ENCODE measurements at regions not wholly inside any gene's neighbourhood (a gene's known extent, or its start where the extent isn't known, plus 50 kb on each side); places are given as distances from the start of the nearest gene placed in this dataset.

DNA sequence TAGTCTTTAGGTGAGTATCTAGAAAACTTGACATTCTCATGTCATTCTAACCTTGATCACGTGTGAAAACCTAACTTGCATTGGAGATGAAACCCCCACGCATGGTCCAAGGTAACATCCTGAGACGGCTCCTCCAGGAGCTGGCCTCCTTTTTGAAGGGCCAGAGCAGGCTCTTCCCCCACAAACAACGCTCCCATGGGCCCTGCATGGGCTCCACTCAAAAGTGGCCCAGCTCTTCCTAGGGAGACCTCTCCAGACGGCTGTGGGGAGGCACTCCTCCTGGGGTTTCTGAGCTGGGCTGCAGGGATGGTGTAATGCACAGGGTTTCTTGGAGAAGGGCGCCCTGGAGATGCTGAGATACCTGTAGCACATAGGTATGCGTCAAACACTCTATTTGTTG is 296.2 kb upstream of the IRX1 start:
- DNase-seq: no peak
- intact Hi-C loops (cut with DNase I): no loop called here
- Histone ChIP-seq H3K4me3 (no peak overlapping the region), H3K36me3 (ENCODE audit: insufficient read depth in 1 of 2, low read depth in 1 of 2) (no peaks in the 10 kb centered on the region), H3K4me1 (no peaks in the 10 kb centered on the region), H3K27ac (no peak overlapping the region), H3K9me3 (no peaks in the 10 kb centered on the region), H3K27me3 (ENCODE audit: insufficient read depth in 3 of 3, low read length in 2 of 3) (peaks cover 0 to 3% (median 0%) of the 10 kb centered on the region in 3 donors)
- WGBS, 3 donors: 80 to 88% (median 82%) methylated on average over 7 of the region's 7 CpGs
- ATAC-seq: no peak
- TF ChIP-seq, protein P1, sequence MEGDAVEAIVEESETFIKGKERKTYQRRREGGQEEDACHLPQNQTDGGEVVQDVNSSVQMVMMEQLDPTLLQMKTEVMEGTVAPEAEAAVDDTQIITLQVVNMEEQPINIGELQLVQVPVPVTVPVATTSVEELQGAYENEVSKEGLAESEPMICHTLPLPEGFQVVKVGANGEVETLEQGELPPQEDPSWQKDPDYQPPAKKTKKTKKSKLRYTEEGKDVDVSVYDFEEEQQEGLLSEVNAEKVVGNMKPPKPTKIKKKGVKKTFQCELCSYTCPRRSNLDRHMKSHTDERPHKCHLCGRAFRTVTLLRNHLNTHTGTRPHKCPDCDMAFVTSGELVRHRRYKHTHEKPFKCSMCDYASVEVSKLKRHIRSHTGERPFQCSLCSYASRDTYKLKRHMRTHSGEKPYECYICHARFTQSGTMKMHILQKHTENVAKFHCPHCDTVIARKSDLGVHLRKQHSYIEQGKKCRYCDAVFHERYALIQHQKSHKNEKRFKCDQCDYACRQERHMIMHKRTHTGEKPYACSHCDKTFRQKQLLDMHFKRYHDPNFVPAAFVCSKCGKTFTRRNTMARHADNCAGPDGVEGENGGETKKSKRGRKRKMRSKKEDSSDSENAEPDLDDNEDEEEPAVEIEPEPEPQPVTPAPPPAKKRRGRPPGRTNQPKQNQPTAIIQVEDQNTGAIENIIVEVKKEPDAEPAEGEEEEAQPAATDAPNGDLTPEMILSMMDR (IDR thresholded peaks at IDR 0.05): no peak

DNA sequence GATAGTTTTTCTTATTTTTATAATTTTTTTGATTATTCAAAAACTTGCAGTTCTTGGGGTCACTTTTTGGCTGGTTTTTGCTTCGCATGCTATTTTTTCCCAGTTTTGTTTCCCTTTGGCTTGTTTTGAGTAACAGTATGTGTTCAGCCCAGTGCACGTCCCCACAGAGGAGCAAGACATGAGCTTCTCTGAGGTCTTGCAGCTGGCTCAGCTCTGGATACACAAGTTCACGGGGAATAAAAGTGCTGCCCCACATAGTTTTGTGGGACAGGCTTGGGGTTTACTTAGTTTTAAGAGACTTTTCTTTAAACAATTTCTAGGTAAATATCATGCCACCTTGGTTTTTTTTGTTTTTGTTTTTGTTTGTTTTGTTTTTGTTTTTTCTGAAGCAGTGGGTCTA is 297.8 kb upstream of the IRX1 start:
- ATAC-seq (no peak), DNase-seq (no peak)
- intact Hi-C loops (cut with DNase I): no loop called here
- 51 to 64% (median 56%) methylated on average over 3 of the region's 3 CpGs for WGBS, 3 donors
- H3K27me3 ChIP-seq (ENCODE audit: insufficient read depth in 3 of 3, low read length in 2 of 3): peaks cover 0 to 3% (median 0%) of the 10 kb centered on the region in 3 donors
- no peaks in the 10 kb centered on the region for H3K9me3 ChIP-seq
- no peak overlapping the region for H3K27ac ChIP-seq
- TF ChIP-seq, protein P1 (IDR thresholded peaks at IDR 0.05): no peak
- no peaks in the 10 kb centered on the region for H3K36me3 ChIP-seq (ENCODE audit: insufficient read depth in 1 of 2, low read depth in 1 of 2)
- H3K4me3 ChIP-seq: no peak overlapping the region
- no peaks in the 10 kb centered on the region for H3K4me1 ChIP-seq

DNA sequence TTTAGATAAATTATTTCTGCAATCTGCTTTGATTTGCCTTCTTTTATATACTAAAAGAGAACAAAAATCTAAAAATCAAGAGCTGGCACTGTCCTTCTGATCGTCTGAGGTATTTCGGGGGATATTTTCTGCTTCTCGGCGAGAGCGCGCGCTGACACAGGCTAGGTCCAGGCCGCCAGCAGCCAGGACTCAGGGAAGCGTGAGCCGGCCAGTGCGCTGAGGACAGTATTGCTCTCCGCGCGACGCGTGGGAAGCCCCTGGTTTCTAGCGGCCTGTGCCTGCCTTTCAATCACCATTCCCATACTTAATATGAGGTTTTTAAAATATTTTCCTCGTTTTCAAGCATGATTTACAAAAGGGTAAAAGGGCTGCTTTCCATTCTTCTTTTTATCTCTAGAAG is 307.3 kb upstream of the IRX1 start:
- intact Hi-C loops (cut with DNase I): no loop called here

DNA sequence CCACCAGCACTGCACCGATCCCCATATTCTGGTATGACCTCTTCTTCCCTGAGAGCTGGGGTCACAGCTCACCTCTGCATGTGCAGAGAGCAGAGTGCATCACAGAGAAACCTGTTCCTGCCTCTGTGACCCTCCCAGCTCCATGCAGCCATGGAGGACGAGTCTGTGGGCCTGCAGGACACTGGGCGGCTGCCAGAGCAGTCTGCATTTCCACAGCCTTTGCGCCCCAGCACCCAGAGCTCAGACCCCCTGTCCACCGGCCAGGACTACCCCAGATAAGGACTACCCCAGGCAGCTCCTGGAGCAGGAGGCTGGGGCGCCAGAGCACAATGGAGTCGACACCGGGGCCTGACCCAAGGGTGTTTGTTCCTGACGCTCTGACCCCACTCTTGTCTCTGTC is 308.1 kb upstream of the IRX1 start:
- 70 to 80% (median 77%) methylated on average over 9 of the region's 9 CpGs for WGBS, 3 donors
- Histone ChIP-seq H3K4me1 (no peaks in the 10 kb centered on the region), H3K36me3 (ENCODE audit: insufficient read depth in 1 of 2, low read depth in 1 of 2) (no peaks in the 10 kb centered on the region), H3K27ac (no peak overlapping the region), H3K4me3 (no peak overlapping the region), H3K27me3 (ENCODE audit: insufficient read depth in 3 of 3, low read length in 2 of 3) (no peaks in the 10 kb centered on the region), H3K9me3 (no peaks in the 10 kb centered on the region)
- TF ChIP-seq, protein P1 (IDR thresholded peaks at IDR 0.05): no peak
- DNase-seq: no peak
- intact Hi-C loops (cut with DNase I): no loop called here
- ATAC-seq: no peak

More for the DNA sequence above, 307.3 kb upstream of the IRX1 start:
- H3K4me3 ChIP-seq: no peak overlapping the region
- ATAC-seq: no peak
- TF ChIP-seq, protein P1 (IDR thresholded peaks at IDR 0.05): no peak
- H3K4me1 ChIP-seq: no peaks in the 10 kb centered on the region
- DNase-seq: no peak
- no peaks in the 10 kb centered on the region for H3K36me3 ChIP-seq (ENCODE audit: insufficient read depth in 1 of 2, low read depth in 1 of 2)
- H3K27me3 ChIP-seq (ENCODE audit: insufficient read depth in 3 of 3, low read length in 2 of 3): no peaks in the 10 kb centered on the region
- no peak overlapping the region for H3K27ac ChIP-seq
- H3K9me3 ChIP-seq: no peaks in the 10 kb centered on the region
- WGBS, 3 donors: 90 to 94% (median 92%) methylated on average over 18 of the region's 18 CpGs

DNA sequence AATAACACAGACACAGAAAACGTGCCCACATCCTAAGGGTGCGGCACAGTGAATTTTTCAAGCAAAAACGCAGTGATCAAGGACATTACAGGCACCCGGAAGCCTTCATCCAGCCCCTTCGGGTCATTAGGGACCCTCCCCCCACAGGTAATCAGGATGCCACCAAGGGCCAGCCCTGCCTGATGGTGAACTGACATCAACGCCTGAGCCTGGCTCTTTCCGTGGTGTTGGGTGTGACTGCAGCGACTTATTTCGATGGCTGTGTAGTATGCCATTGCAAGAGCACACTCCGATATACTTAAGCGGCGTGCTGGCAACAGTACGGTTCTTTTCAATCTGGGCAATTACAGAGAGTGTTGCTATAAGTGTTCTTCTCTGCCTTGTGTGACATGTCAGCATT is 310.0 kb upstream of the IRX1 start:
- Histone ChIP-seq H3K4me1 (no peaks in the 10 kb centered on the region), H3K27me3 (ENCODE audit: insufficient read depth in 3 of 3, low read length in 2 of 3) (no peaks in the 10 kb centered on the region), H3K36me3 (ENCODE audit: insufficient read depth in 1 of 2, low read depth in 1 of 2) (no peaks in the 10 kb centered on the region), H3K9me3 (no peaks in the 10 kb centered on the region), H3K4me3 (no peak overlapping the region), H3K27ac (no peak overlapping the region)
- no peak for ATAC-seq
- no peak for DNase-seq
- intact Hi-C loops (cut with DNase I): no loop called here
- 85 to 89% (median 87%) methylated on average over 13 of the region's 13 CpGs for WGBS, 3 donors
- TF ChIP-seq, protein P1 (IDR thresholded peaks at IDR 0.05): no peak

All from psoas muscle (tissue), 7 donors.